Parathyroid adenoma (tissue), 2 donors: ENCODE measurements at regions not wholly inside any gene's neighbourhood (a gene's known extent, or its start where the extent isn't known, plus 50 kb on each side); places are given as distances from the start of the nearest gene placed in this dataset.

ENCODE experiments used
- H2AFZ ChIP-seq: fragments of 300-600 bp; sonication (generic); one replicate; pipeline ENCODE4 v1.7.0; 2017; ENCODE audit warnings: antibody characterized with exemption, mild to moderate bottlenecking
- H3K27ac ChIP-seq: fragments of 300-600 bp; sonication (generic); one replicate; pipeline ENCODE4 v1.7.0; 2017
- H3K27me3 ChIP-seq: fragments of 300-600 bp; sonication (generic); one replicate; pipeline ENCODE4 v1.7.0; 2017; ENCODE audit warnings: low read length; ENCODE audit not compliant: control insufficient read depth, insufficient read depth
- H3K36me3 ChIP-seq: fragments of 300-600 bp; sonication (generic); one replicate; pipeline ENCODE4 v1.7.0; 2017; ENCODE audit warnings: low read length; ENCODE audit not compliant: control insufficient read depth, insufficient read depth
- H3K4me1 ChIP-seq: fragments of 300-600 bp; sonication (generic); one replicate; pipeline ENCODE4 v1.7.0; 2017; ENCODE audit warnings: control low read depth
- H3K4me2 ChIP-seq: fragments of 300-600 bp; sonication (generic); one replicate; pipeline ENCODE4 v1.7.0; 2017; ENCODE audit warnings: low read length
- H3K4me3 ChIP-seq: fragments of 300-600 bp; sonication (generic); one replicate; pipeline ENCODE4 v1.7.0; 2017; ENCODE audit warnings: low read depth, low read length
- H3K79me2 ChIP-seq: fragments of 300-600 bp; sonication (generic); one replicate; pipeline ENCODE4 v1.7.0; 2017; ENCODE audit warnings: control low read depth
- H3K9ac ChIP-seq: fragments of 300-600 bp; sonication (generic); one replicate; pipeline ENCODE4 v1.7.0; 2017; ENCODE audit warnings: mild to moderate bottlenecking
- H3K9me3 ChIP-seq: fragments of 300-600 bp; sonication (generic); one replicate; pipeline ENCODE4 v1.7.0; 2017; ENCODE audit warnings: low read length; ENCODE audit not compliant: control insufficient read depth
- TF ChIP-seq, protein P1 (sequence below): fragments of 300-600 bp; sonication (generic); IDR thresholded peaks from one replicate; pipeline ENCODE4 v1.7.0; 2017; ENCODE audit warnings: antibody characterized with exemption, mild to moderate bottlenecking
- donor health status: primary hyperparathyroidism.

DNA sequence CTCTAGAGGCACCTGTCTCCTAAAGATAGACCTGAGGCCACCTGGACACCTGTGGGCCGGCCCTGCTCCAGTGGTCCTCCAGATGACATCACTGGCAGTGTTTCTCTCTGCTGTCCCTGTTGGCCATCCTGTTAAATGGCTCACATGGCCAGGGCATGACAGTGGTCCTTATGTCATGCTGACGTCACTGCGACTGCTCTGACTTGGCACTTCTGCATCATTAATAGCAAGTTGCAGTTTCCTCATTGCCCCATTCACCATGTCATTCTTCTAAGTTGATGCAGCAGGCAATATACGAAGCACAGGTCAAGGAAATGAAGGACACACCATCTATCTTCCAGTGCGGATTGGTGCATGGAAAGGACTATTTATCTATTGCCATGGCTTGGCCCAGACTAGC is 1468.5 kb upstream of the TMEM132C start:
- Histone ChIP-seq H3K4me3 (no peak overlapping the region), H3K9ac (no peak overlapping the region), H3K4me2 (no peak overlapping the region), H2AFZ (no peak overlapping the region), H3K27ac (no peak overlapping the region), H3K36me3 (no peaks in the 10 kb centered on the region), H3K9me3 (no peaks in the 10 kb centered on the region), H3K27me3 (no peaks in the 10 kb centered on the region), H3K4me1 (no peaks in the 10 kb centered on the region), H3K79me2 (no peaks in the 10 kb centered on the region)
- TF ChIP-seq, protein P1, sequence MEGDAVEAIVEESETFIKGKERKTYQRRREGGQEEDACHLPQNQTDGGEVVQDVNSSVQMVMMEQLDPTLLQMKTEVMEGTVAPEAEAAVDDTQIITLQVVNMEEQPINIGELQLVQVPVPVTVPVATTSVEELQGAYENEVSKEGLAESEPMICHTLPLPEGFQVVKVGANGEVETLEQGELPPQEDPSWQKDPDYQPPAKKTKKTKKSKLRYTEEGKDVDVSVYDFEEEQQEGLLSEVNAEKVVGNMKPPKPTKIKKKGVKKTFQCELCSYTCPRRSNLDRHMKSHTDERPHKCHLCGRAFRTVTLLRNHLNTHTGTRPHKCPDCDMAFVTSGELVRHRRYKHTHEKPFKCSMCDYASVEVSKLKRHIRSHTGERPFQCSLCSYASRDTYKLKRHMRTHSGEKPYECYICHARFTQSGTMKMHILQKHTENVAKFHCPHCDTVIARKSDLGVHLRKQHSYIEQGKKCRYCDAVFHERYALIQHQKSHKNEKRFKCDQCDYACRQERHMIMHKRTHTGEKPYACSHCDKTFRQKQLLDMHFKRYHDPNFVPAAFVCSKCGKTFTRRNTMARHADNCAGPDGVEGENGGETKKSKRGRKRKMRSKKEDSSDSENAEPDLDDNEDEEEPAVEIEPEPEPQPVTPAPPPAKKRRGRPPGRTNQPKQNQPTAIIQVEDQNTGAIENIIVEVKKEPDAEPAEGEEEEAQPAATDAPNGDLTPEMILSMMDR: no peak

DNA sequence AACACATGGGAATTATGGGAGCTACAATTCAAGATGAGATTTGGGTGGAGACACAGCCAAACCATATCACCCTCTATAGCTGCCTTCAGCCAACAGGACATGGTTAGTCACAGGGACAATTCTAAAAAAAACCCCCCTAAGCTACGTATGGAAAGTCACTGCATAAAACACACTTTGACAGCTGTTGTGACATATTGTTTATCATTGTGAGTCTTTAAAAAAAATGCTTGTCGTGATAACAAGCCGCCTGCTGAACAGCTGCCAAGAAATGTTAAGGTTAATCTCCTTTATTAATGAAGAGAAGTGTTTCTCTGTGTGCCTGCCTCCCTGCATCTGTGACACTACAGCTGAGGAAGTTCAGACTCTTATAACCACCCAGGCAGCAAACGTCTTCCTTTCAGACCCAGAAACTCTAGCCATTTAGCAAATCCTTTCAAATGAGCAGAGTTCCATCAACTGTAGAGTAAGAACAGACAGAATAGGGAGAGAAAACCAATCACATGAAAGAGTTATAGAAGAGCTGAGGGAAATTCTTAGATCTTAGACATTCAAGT is 1459.6 kb upstream of the TMEM132C start:
- H3K4me1 ChIP-seq: no peaks in the 10 kb centered on the region
- no peaks in the 10 kb centered on the region for H3K36me3 ChIP-seq
- H3K9me3 ChIP-seq: no peaks in the 10 kb centered on the region
- TF ChIP-seq, protein P1: no peak
- H2AFZ ChIP-seq: no peak overlapping the region
- H3K4me2 ChIP-seq: no peak overlapping the region
- H3K27me3 ChIP-seq: no peaks in the 10 kb centered on the region
- no peaks in the 10 kb centered on the region for H3K79me2 ChIP-seq
- no peak overlapping the region for H3K4me3 ChIP-seq
- H3K9ac ChIP-seq: no peak overlapping the region
- no peak overlapping the region for H3K27ac ChIP-seq

DNA sequence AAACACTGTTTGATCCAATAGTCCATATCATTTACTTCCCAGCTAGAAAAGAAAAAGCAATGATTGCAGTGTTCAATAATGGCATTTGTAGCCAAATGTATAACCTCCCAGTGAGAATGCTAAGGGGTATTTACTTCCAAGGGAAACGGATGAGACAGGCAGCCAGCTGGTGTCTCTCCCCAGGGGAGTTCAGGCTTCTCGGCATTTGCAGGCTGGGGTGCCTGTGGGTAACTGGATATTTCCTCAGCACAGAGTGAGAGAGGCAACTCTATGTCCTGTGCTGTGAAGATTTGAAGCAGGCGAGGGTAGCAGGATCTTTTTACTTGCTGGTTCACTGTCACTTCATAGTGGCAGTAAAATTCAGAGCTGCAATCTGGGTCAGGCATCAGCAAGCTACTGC is 1455.6 kb upstream of the TMEM132C start:
- no peaks in the 10 kb centered on the region for H3K9me3 ChIP-seq
- TF ChIP-seq, protein P1: no peak
- H2AFZ ChIP-seq: no peak overlapping the region
- no peak overlapping the region for H3K27ac ChIP-seq
- no peak overlapping the region for H3K9ac ChIP-seq
- no peak overlapping the region for H3K4me2 ChIP-seq
- H3K4me3 ChIP-seq: no peak overlapping the region
- no peaks in the 10 kb centered on the region for H3K27me3 ChIP-seq
- H3K4me1 ChIP-seq: no peaks in the 10 kb centered on the region
- H3K79me2 ChIP-seq: no peaks in the 10 kb centered on the region
- no peaks in the 10 kb centered on the region for H3K36me3 ChIP-seq

DNA sequence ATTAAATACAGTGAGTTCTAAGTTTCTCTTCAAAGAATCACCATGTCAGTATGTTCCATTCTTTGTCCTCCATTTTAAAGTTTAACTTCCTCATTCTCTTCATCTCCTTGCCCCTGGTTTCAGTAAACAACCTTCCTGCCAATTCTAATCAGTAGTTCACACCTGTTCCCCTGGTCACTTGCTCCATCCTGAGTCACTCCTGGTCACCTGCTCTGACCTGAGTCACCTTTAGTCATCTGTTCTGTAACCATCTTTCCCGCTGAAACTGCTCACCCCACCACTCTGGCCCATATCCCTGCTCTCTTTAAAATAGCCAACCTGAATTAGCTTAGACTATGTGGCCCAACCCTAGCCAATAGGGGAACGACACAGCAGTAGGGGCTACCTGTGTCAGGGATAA is 1447.4 kb upstream of the TMEM132C start:
- Histone ChIP-seq H3K79me2 (no peaks in the 10 kb centered on the region), H3K36me3 (no peaks in the 10 kb centered on the region), H3K27ac (no peak overlapping the region), H3K4me1 (no peaks in the 10 kb centered on the region), H3K27me3 (no peaks in the 10 kb centered on the region), H2AFZ (no peak overlapping the region), H3K4me2 (no peak overlapping the region), H3K9ac (no peak overlapping the region), H3K9me3 (no peaks in the 10 kb centered on the region), H3K4me3 (no peak overlapping the region)
- TF ChIP-seq, protein P1: no peak
